Stimulated activated naive CD8-positive, alpha-beta T cell treated with anti-CD3 and anti-CD28 coated beads, Interleukin-15, Interleukin-2, amounts not matched to agents 100 ng/mL and 50 ng/mL, for 24 hours (primary cell): ENCODE measurements at regions not wholly inside any gene's neighbourhood (a gene's known extent, or its start where the extent isn't known, plus 50 kb on each side); places are given as distances from the start of the nearest gene placed in this dataset.

Source experiments
- H3K27ac Mint-ChIP-seq: one replicate; pipeline ENCODE4 v1.8.0; 2021; ENCODE audit warnings: mild to moderate bottlenecking, mixed read lengths
- H3K27me3 Mint-ChIP-seq: one replicate; pipeline ENCODE4 v1.8.0; 2021; ENCODE audit warnings: mixed read lengths
- H3K36me3 Mint-ChIP-seq: one replicate; pipeline ENCODE4 v1.8.0; 2021; ENCODE audit warnings: low read depth, mixed read lengths
- H3K4me1 Mint-ChIP-seq: one replicate; pipeline ENCODE4 v1.8.0; 2021; ENCODE audit warnings: low read depth, mixed read lengths
- H3K4me3 Mint-ChIP-seq: one replicate; pipeline ENCODE4 v1.8.0; 2021; ENCODE audit warnings: mild to moderate bottlenecking, mixed read lengths
- H3K9me3 Mint-ChIP-seq: one replicate; pipeline ENCODE4 v1.8.0; 2021; ENCODE audit warnings: mixed read lengths

DNA sequence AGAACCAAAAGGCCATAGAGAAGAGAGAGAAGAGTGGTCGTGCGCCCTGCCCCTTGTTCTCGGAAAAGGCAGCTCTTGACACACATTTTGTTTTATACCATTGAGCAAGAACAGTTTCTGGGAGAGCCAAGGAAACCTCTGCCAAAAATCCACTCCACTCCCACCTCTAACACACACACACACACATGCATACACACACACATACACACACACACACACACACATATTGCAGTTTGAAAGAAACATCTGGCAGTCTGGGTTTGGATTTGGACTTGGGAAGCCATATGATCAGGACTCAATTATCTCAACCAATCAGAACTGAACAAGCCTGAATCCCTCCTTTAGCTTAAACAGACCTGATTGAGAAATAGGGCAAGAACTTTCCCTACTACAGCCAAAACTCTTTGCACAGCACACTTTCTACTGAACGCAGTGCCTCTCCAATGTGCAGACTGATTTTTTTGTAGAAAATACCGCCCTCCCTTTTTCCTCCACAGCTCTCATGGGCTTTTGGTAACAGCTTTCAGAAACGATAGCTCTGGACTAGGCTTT lies 484.0 kb upstream of the ZWINT start:
- H3K4me1 Mint-ChIP-seq: no peaks in the 10 kb centered on the region
- H3K9me3 Mint-ChIP-seq: peaks cover 7% of the 10 kb centered on the region
- no peak overlapping the region for H3K4me3 Mint-ChIP-seq
- no peaks in the 10 kb centered on the region for H3K36me3 Mint-ChIP-seq
- no peak overlapping the region for H3K27ac Mint-ChIP-seq
- H3K27me3 Mint-ChIP-seq: no peaks in the 10 kb centered on the region

DNA sequence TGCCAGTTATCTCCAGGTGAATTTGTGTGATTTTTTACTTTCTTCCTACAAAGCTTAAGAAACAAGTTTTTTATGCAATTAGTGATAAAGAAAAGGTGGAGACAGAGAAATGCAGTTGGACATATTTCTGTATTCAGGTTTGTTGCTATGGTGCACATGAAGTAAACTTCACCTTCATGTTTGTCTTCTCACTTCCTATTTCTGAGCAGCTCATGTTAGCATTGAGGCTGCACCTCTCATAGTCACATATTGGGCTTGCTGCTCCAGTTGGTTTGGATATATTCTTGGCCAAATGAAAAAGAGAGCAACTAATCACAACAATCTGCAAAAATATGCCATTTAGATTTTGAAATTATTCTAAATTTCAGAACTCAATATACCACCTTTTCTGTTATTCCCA lies 475.6 kb upstream of the ZWINT start:
- Mint-ChIP-seq H3K27ac (no peak overlapping the region), H3K36me3 (no peaks in the 10 kb centered on the region), H3K4me1 (no peaks in the 10 kb centered on the region), H3K4me3 (no peak overlapping the region), H3K9me3 (no peaks in the 10 kb centered on the region), H3K27me3 (no peaks in the 10 kb centered on the region)

DNA sequence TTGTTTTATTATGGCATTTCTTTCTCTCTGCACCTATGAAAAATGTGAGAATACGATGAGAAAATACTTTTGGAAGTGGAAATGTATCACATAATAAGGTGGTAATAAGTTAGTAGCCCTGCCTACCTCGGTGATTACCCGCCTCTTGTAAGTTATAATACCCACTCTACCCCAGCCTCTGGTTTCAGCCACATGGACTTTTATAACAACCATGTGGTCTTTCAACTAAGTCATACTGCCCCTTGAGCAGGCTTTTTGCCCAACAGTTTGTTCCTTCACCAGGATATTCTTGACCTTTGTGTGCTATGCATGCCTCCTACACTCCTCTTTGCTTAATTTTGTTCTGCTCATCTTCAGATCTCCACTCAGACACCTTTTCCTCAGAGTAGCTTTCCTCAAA lies 470.6 kb upstream of the ZWINT start:
- Mint-ChIP-seq H3K27me3 (no peaks in the 10 kb centered on the region), H3K27ac (no peak overlapping the region), H3K9me3 (peaks cover 10% of the 10 kb centered on the region), H3K36me3 (no peaks in the 10 kb centered on the region), H3K4me1 (no peaks in the 10 kb centered on the region), H3K4me3 (no peak overlapping the region)

DNA sequence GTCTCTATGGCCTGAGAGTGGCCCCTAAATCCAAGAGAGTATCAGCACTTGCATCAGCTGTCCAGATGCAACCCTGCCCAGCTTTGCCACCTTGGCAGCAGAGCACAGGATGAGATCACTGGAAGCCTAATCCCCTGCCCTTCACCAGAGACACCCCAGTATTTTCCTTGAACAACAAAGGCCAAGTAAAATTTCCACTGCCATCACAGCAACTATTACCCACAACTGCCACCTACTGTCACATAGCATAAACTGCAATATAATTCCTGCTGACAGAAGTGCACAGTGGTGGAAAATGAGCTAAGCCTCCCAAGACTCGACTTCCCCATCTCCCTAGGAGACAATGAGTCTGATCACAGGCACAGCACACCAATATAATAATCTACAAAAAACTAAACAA lies 462.8 kb upstream of the ZWINT start:
- Mint-ChIP-seq H3K4me3 (no peak overlapping the region), H3K4me1 (no peaks in the 10 kb centered on the region), H3K9me3 (peaks cover 19% of the 10 kb centered on the region), H3K36me3 (no peaks in the 10 kb centered on the region), H3K27ac (no peak overlapping the region), H3K27me3 (no peaks in the 10 kb centered on the region)

DNA sequence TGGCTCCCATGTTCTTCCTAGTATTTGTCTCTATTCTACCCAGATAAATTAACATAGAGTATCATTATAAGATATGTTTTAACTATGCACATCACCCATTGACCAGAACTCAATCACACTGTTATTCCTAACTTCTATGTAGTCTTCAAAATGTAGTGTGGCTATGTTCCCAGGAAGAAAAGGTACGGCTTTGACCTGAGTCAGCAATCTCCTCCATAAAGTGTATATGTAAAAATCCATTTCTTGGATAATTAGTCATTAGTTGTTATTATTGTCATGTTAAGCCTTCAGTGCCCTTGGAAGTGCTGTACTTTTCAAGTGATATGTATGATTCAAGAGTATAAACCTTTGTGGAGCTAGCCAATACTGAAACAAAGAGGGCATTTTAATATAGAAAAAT lies 444.0 kb upstream of the ZWINT start:
- no peaks in the 10 kb centered on the region for H3K4me1 Mint-ChIP-seq
- H3K27ac Mint-ChIP-seq: no peak overlapping the region
- peaks cover 11% of the 10 kb centered on the region for H3K9me3 Mint-ChIP-seq
- no peaks in the 10 kb centered on the region for H3K27me3 Mint-ChIP-seq
- H3K4me3 Mint-ChIP-seq: no peak overlapping the region
- H3K36me3 Mint-ChIP-seq: no peaks in the 10 kb centered on the region

DNA sequence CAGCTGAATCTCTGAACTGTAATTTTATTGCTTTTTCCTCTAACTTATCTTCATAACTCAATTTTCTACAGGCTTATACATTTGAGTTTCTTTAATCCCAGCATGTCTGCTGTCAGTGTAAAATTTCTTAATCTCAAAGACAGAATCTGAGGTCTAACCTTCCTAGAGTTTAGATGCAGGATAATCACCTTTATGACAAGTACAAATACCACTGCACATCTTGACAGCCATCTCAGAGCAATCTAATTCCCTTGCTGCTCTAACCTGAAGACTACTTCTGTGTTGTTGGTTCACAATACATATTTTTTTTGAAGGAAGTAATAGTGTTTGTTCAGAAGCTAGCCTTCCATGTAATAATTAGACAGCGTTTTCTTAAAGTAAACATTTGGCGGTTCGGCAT lies 424.2 kb upstream of the ZWINT start:
- H3K27ac Mint-ChIP-seq: no peak overlapping the region
- H3K9me3 Mint-ChIP-seq: peaks cover 7% of the 10 kb centered on the region
- no peak overlapping the region for H3K4me3 Mint-ChIP-seq
- no peaks in the 10 kb centered on the region for H3K4me1 Mint-ChIP-seq
- no peaks in the 10 kb centered on the region for H3K36me3 Mint-ChIP-seq
- no peaks in the 10 kb centered on the region for H3K27me3 Mint-ChIP-seq

DNA sequence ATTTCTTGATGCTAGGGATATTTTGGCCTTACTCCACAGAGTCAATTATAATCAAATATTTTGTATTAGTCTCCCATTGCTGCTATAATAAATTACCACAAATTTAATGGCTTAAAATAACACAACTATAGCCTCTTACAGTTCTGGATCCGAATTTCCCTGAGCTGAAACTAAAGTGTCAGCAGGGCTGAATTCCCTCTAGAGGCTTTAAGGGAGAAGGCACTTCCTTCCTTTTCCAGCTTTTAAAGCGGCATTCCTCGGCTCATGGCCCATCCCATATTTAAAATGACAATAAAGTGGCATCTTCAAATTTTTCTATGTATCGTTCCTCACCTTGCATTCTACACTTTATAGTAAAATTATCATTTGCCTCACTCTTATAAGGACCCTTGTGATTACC lies 421.4 kb upstream of the ZWINT start:
- Mint-ChIP-seq H3K9me3 (peaks cover 4% of the 10 kb centered on the region), H3K27me3 (no peaks in the 10 kb centered on the region), H3K4me1 (no peaks in the 10 kb centered on the region), H3K36me3 (no peaks in the 10 kb centered on the region), H3K27ac (no peak overlapping the region), H3K4me3 (no peak overlapping the region)

DNA sequence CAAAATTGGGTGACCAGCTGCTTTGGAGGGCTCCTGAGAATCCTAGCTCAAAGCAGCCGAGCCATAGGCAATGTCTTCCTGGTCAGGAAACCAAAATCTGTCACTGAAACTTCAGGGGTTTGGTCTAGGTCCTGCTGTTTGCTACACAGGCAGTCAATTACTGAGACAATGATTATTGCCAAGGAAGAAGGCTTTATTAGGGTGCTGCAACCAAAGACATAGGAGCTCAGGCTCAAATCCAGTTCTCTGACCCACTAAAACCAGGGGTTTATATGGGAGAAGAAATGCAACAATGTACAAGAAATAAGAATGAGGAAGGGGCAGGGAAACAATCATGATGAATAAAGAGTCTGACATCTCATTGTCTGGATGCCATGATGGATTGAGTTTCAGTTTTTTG lies 410.3 kb upstream of the ZWINT start:
- Mint-ChIP-seq H3K4me3 (no peak overlapping the region), H3K27me3 (no peaks in the 10 kb centered on the region), H3K36me3 (no peaks in the 10 kb centered on the region)

DNA sequence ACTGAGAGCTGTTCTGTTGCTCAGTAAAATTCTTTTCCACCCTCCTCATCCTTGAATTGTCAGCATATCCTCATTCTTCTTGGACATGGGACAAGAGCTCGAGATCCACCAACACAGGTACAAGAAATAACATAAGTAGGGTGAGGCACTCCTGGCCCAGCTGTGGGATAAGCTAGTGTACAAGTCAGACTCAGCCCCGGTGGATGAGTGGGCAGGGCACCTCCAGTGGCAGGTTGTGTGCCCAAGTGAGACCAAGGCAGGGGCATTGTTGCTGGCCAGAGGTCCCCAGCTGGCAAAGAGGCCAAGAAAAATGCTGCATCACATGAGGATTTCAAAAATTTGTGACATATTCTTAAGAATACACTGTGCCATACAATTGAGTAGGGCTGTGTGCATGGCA lies 402.0 kb upstream of the ZWINT start:
- Mint-ChIP-seq H3K36me3 (no peaks in the 10 kb centered on the region), H3K27ac (no peak overlapping the region), H3K27me3 (no peaks in the 10 kb centered on the region), H3K4me3 (no peak overlapping the region), H3K4me1 (no peaks in the 10 kb centered on the region), H3K9me3 (peaks cover 21% of the 10 kb centered on the region)

More for the DNA sequence above, 410.3 kb upstream of the ZWINT start:
- Mint-ChIP-seq H3K27ac (no peak overlapping the region), H3K4me1 (no peaks in the 10 kb centered on the region), H3K9me3 (peaks cover 17% of the 10 kb centered on the region)

DNA sequence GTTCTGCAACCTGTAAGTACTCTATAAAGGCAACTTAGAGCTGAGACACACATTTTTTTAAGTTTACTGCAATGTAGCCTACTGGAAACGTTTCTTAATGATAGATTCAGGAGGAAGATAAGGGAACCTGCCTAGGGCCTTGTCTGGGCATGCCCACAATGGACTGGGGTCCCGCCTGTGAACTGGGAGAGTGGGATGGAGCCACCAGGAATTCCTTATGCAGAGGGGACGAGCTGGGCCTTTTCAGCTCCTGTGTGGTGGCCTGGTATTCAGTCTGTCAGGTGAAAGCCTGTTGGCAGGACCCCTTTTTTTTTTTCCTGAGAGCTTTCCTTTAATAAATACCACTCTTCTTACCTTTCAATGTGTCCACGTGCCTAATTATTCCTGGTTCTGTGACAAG lies 384.4 kb upstream of the ZWINT start:
- H3K4me3 Mint-ChIP-seq: no peak overlapping the region

DNA sequence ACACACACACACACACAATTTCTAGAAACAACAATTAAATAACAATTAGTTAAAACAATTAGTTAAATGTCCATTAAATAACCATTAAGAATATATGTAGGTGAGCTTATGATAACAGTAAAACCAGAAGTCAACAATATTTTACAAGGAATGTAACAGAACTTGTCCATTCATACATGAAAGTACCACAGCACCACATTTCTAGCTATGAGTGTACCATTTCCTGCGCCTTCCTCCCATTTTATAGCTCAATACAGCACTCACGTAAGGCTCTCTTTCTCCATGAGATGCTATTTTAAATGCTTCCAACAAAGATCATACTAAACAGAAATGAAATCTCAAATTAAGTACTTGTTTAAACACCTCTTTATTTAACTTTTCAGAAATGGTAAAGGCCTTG lies 367.3 kb upstream of the ZWINT start:
- peaks cover 7% of the 10 kb centered on the region for H3K9me3 Mint-ChIP-seq
- no peaks in the 10 kb centered on the region for H3K36me3 Mint-ChIP-seq
- no peaks in the 10 kb centered on the region for H3K4me1 Mint-ChIP-seq
- H3K27ac Mint-ChIP-seq: no peak overlapping the region
- H3K4me3 Mint-ChIP-seq: no peak overlapping the region
- H3K27me3 Mint-ChIP-seq: no peaks in the 10 kb centered on the region

More for the DNA sequence above, 384.4 kb upstream of the ZWINT start:
- H3K36me3 Mint-ChIP-seq: no peaks in the 10 kb centered on the region
- H3K27me3 Mint-ChIP-seq: no peaks in the 10 kb centered on the region
- no peak overlapping the region for H3K27ac Mint-ChIP-seq
- no peaks in the 10 kb centered on the region for H3K4me1 Mint-ChIP-seq
- H3K9me3 Mint-ChIP-seq: no peaks in the 10 kb centered on the region

DNA sequence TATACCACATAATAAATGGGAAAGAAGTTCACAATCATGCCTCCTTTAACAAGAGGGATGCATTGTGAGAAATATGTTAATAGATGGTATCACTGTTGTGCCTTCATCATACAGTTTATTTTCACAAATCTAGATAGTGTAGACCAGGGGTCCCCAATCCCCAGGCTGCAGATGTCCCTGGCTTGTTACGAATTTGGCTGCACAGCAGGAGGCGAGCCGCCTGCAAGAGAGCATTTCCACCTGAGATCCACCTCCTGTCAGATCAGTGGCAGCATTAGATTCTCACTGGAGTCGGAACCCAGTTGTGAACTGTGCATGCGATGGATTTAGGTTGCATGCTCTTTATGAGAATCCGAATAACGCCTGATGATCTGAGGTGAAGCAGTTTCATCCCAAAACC lies 361.9 kb upstream of the ZWINT start:
- Mint-ChIP-seq H3K4me1 (no peaks in the 10 kb centered on the region), H3K36me3 (no peaks in the 10 kb centered on the region), H3K27ac (no peak overlapping the region), H3K9me3 (peaks cover 2% of the 10 kb centered on the region), H3K4me3 (no peak overlapping the region), H3K27me3 (no peaks in the 10 kb centered on the region)

DNA sequence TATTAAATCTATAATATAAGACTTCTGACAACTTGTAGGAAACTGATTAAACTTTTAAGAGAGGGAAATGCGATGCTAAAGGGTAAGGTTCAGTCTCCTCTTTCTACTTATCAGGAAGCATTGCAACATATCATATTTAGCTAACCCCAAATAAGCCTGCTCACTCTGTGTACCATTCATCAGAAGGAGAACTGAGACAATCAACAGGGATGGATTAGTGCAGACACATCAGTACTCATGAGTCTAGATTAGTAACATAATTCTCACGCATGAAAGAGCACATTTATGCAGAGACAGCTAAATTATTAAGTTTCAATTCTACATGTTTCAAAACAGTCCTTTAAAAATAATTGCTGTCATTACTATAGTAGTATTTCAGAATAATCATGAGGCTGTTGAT lies 354.2 kb upstream of the ZWINT start:
- Mint-ChIP-seq H3K9me3 (peaks cover 6% of the 10 kb centered on the region), H3K4me1 (no peaks in the 10 kb centered on the region), H3K27ac (no peak overlapping the region), H3K27me3 (no peaks in the 10 kb centered on the region), H3K4me3 (no peak overlapping the region), H3K36me3 (no peaks in the 10 kb centered on the region)

DNA sequence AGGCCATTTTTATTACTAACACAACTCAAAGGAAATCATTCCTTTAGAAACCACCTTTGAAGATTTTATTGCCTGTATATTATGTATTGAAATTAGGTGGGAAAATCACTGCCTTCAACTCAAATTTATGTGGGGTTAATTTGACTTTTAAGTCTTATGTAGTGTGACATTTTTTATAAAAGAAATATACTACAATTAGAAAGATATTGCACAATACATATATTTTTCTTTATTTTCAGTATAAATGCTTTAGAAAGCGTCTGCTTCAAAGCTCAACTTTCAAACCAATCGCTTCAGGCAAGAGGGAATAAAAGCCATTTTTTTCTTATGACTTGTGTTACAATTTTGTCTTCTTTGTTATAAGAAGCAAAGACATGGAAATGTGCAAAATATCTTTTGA lies 337.4 kb upstream of the ZWINT start:
- Mint-ChIP-seq H3K4me1 (no peaks in the 10 kb centered on the region), H3K27me3 (no peaks in the 10 kb centered on the region), H3K9me3 (no peaks in the 10 kb centered on the region), H3K27ac (no peak overlapping the region), H3K36me3 (no peaks in the 10 kb centered on the region), H3K4me3 (no peak overlapping the region)

DNA sequence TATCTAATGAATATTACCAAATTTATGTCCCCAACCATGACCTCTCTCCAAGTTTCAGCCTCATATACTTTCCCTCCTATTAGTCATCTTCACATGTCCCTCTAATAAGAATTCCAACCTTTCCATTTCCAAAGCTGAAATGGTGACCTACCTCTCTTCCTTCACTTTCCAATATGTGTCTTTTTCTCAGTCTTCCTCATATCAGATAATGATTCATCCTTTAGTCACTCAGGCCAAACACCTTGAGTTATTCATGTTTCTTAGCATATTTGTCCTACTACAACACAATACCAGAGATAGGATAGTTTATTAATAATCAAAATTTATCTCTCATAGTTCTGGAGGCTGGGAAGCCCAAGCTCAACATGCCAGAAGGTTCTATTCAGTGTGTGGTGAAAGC lies 318.5 kb upstream of the ZWINT start:
- Mint-ChIP-seq H3K27me3 (no peaks in the 10 kb centered on the region), H3K27ac (no peak overlapping the region), H3K9me3 (peaks cover 9% of the 10 kb centered on the region), H3K4me1 (no peaks in the 10 kb centered on the region), H3K36me3 (no peaks in the 10 kb centered on the region), H3K4me3 (no peak overlapping the region)

DNA sequence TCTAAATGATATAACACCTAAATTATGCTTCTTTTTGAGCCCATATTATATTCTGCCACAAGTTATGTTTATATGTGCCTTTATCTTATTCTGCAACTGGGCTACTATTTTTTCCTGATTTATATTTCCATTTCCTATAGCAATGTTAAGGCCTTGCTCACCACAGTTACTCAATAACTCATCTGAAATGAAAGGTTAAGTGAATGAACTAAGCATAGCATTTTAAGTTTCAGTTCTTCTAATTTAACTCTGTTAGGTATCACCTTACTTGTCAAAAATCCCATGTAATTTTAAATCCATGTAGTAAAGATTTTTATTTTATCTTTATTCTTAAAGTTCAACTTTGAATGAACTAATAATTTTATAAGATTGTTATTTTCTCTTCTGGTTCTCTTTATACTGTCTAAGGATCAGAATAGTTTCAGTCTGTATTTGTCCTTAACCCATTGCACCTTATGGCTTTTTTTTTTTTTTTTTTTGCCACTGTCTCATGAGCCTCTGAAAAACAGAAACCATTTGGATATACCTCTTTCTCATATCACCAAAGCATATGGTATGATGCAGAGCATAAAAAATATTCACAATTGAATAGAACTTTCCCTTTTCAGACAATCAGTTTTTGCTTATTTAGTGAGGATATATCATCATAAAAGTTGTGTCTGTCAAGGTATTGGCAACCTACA lies 301.8 kb upstream of the ZWINT start:
- H3K36me3 Mint-ChIP-seq: no peaks in the 10 kb centered on the region
- peaks cover 9% of the 10 kb centered on the region for H3K9me3 Mint-ChIP-seq
- H3K27me3 Mint-ChIP-seq: no peaks in the 10 kb centered on the region
- H3K4me1 Mint-ChIP-seq: no peaks in the 10 kb centered on the region
- no peak overlapping the region for H3K4me3 Mint-ChIP-seq
- H3K27ac Mint-ChIP-seq: no peak overlapping the region
